HFFc6 (cell line): ENCODE measurements at regions not wholly inside any gene's neighbourhood (a gene's known extent, or its start where the extent isn't known, plus 50 kb on each side); places are given as distances from the start of the nearest gene placed in this dataset.

Experiments used
- DNase-seq: peaks from one replicate; pipeline ENCODE4 v3.0.0-alpha.2; 2018
- H3K27ac Mint-ChIP-seq: 2 replicates; pipeline ENCODE4 v1.8.0; 2020; ENCODE audit warnings: mild to moderate bottlenecking, mixed read lengths
- H3K27me3 Mint-ChIP-seq: 2 replicates; pipeline ENCODE4 v1.8.0; 2021; ENCODE audit warnings: mild to moderate bottlenecking, moderate library complexity, mixed read lengths; ENCODE audit not compliant: insufficient read depth
- H3K36me3 Mint-ChIP-seq: 2 replicates; pipeline ENCODE4 v1.8.0; 2021; ENCODE audit warnings: low read depth, mixed read lengths
- H3K4me1 Mint-ChIP-seq: 2 replicates; pipeline ENCODE4 v1.8.0; 2020; ENCODE audit warnings: low read depth, mixed read lengths
- H3K4me3 Mint-ChIP-seq: 2 replicates; pipeline ENCODE4 v1.8.0; 2020; ENCODE audit warnings: mild to moderate bottlenecking, moderate library complexity, mixed read lengths
- H3K9me3 Mint-ChIP-seq: 2 replicates; pipeline ENCODE4 v1.8.0; 2020; ENCODE audit warnings: mild to moderate bottlenecking, mixed read lengths
- TF ChIP-seq, protein P1 (sequence below): fragments of 200-600 bp; sonication (generic); IDR thresholded peaks from 2 replicates; pipeline ENCODE4 v1.5.0; 2021; ENCODE audit warnings: antibody characterized with exemption, mild to moderate bottlenecking

DNA sequence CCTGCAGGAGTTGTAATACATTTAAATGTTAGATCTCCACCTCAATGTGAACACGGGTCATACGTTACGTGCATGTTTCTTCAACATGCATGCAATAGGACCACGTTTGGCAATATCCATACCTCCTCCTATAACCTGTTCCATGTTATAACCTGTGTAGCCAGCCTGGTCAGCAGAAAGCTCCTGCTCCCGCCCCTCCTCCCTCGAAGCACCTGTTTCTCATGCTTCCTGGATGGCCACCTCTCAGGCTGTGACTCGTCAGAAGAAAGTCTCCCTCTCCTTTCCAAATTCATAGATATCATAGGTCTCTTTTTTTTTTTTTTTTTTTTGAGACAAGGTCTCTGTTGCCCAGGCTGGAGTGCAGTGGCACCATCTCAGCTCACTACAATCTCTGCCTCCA is 96.5 kb downstream of the HMX1 start:
- TF ChIP-seq, protein P1, sequence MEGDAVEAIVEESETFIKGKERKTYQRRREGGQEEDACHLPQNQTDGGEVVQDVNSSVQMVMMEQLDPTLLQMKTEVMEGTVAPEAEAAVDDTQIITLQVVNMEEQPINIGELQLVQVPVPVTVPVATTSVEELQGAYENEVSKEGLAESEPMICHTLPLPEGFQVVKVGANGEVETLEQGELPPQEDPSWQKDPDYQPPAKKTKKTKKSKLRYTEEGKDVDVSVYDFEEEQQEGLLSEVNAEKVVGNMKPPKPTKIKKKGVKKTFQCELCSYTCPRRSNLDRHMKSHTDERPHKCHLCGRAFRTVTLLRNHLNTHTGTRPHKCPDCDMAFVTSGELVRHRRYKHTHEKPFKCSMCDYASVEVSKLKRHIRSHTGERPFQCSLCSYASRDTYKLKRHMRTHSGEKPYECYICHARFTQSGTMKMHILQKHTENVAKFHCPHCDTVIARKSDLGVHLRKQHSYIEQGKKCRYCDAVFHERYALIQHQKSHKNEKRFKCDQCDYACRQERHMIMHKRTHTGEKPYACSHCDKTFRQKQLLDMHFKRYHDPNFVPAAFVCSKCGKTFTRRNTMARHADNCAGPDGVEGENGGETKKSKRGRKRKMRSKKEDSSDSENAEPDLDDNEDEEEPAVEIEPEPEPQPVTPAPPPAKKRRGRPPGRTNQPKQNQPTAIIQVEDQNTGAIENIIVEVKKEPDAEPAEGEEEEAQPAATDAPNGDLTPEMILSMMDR: no peak
- Mint-ChIP-seq H3K27me3 (peaks cover 2% of the 10 kb centered on the region), H3K36me3 (no peaks in the 10 kb centered on the region), H3K4me1 (no peaks in the 10 kb centered on the region), H3K4me3 (no peak overlapping the region), H3K27ac (no peak overlapping the region), H3K9me3 (peaks cover 22% of the 10 kb centered on the region)
- no peak for DNase-seq

DNA sequence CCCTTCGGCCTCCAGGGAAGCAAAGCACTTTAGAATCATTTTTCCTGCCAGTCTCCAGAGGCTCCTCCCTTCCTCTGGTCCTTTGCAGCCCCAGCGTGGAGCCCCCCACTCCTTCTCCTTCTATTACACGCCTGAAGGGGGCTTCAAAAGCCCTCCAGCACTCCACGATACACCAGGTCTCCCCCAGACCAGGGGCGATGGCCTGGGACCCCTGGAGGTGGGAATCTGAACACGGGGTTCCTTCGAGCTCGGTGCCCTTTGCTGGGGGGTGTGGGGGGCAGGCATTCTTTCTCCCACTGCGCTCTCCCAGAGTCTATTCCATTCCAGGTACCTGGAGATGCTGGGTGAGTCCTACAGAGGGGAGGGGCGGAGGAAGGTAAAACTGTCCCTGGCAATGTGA is 97.6 kb downstream of the HMX1 start:
- H3K27me3 Mint-ChIP-seq: peaks cover 2% of the 10 kb centered on the region
- no peak for DNase-seq
- H3K9me3 Mint-ChIP-seq: peaks cover 27% of the 10 kb centered on the region
- H3K27ac Mint-ChIP-seq: no peak overlapping the region
- no peak overlapping the region for H3K4me3 Mint-ChIP-seq
- H3K4me1 Mint-ChIP-seq: no peaks in the 10 kb centered on the region
- TF ChIP-seq, protein P1: no peak
- H3K36me3 Mint-ChIP-seq: no peaks in the 10 kb centered on the region

DNA sequence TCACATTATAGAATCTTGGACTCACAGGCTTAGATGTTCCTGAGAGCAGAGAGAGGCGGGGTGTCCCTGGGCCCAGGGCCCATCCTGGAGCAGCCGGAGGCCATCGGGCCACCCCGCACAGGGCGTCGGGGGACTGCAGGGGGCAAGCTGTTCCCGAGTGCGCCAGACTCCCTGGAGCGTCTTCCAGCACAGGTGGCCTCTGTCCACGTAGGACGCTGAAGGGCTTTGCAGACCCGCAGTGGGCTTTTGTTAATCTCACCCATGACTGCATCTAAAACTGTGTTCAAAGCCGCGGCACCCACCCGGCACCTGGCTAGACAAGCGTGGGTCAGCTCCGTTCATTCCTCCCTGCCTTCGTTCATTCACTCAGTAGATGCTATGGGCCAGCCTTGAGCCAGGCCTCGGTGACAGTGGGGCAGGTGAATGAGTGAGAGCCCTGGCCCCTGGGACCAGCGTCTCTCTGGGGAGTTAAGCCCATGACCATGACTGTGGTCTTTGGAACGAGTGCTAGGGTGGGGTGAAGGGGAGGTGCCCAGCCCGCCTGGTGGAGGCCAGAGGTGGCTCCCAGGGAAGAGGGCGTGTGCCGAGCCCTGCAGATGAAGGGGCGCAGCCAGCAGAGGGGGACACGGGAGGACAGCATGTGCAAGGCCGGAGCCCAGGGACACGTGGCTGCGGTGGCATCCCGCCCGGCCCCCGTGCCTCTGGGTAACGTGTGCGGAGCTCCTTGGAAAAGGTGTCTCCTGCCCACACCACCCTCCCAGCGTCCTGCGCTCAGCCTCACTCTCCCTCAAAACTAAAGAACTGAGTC is 98.3 kb downstream of the HMX1 start:
- Mint-ChIP-seq H3K9me3 (peaks cover 33% of the 10 kb centered on the region), H3K4me1 (no peaks in the 10 kb centered on the region), H3K4me3 (no peak overlapping the region), H3K27ac (no peak overlapping the region), H3K27me3 (peaks cover 2% of the 10 kb centered on the region), H3K36me3 (no peaks in the 10 kb centered on the region)
- TF ChIP-seq, protein P1: no peak
- no peak for DNase-seq

DNA sequence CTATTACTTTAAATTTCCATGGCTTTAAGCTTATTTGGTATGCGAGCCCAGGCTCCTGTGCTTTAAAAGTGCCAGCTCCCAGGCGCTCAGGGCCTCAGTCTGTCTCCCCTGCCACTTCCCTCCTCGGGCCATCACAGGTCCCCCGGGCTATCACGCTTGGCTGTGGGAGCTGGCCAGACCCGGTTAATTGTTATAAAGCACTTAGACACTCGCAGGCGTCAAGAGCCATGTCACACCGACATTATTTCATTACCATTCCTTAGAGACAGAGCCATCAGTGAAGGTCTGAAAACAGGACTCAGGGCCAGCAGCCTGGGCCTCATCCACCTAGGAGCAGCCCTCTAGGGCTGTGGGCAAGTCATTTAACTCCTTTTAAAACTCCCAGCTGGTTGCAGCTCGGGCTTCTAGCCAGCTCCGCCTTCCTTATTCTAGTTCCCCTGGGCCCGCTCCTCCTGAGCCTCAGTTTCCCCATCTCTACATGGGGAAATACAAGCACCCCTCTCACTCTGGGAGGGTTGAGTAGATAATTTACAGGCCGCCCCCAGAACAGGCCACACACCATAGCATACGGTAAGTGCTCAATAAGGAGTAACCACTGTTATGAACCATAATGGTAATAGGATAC is 99.0 kb downstream of the HMX1 start:
- Mint-ChIP-seq H3K9me3 (peaks cover 40% of the 10 kb centered on the region), H3K4me3 (no peak overlapping the region)

DNA sequence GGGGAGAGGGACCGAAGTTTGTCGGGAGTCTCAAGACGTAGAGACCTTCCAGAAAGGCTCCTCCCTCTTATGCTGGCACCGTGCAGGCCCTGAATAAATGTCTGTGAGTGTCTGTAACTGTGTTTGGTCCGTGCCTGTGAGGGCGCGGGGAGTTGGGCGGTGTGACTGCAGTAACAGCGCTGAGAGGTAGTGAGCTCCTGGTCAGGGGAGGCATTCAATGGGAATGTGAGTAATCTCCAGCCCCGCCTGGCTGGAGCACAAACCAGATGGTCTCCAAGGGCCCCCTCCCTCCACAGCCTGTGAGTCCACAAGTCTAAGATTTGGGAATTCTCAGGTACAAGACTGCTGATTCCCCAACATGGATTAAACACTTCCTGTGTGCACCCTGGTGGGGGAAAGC is 100.0 kb downstream of the HMX1 start:
- no peak for DNase-seq
- Mint-ChIP-seq H3K36me3 (no peaks in the 10 kb centered on the region), H3K27ac (no peak overlapping the region), H3K4me3 (no peak overlapping the region), H3K4me1 (no peaks in the 10 kb centered on the region), H3K27me3 (no peaks in the 10 kb centered on the region; the same call in 1 of the 2 replicates), H3K9me3 (peaks cover 36% of the 10 kb centered on the region)
- TF ChIP-seq, protein P1: no peak

More for the DNA sequence above, 99.0 kb downstream of the HMX1 start:
- no peak for DNase-seq
- H3K27me3 Mint-ChIP-seq: peaks cover 2% of the 10 kb centered on the region
- H3K36me3 Mint-ChIP-seq: no peaks in the 10 kb centered on the region
- TF ChIP-seq, protein P1: no peak
- no peak overlapping the region for H3K27ac Mint-ChIP-seq
- H3K4me1 Mint-ChIP-seq: no peaks in the 10 kb centered on the region
